ENCODE measurements at regions not wholly inside any gene's neighbourhood (a gene's known extent, or its start where the extent isn't known, plus 50 kb on each side); places are given as distances from the start of the nearest gene placed in this dataset.

DNA sequence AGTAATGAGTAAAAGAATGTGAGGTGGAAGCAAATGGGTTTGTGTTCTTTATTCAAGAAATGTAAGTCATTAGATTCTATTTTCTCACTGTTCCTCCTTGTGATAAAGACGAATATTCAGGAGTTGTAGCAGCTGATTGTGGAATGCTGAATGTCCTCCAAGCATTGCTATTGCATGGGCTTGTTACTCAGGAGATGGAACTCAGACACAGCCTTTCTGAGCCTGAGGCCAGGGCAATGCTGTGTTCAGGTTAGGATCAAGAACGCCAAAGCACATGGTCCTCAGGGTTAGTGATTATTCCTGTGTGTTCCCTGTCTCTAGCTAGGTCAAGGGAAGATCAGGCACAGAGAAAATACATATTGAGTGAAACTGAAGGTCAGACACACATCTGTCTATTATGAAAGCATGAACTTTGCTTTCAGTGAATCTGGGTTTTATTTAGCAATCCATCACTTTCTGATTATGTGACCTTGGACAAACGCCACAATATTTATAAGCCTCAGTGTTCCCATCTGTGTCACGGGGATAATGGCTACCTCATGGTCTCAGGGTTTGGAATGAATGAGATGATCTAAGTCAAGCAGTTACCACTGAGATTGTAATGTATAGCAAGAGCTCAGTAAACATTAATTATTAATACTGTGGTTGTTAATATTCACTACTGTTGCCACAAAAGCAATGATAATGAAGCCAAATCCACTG lies 426.8 kb upstream of the DYNLRB2 start:
- no peaks in the 10 kb centered on the region for H3K36me3 ChIP-seq
- H3K4me1 ChIP-seq, result no peaks in the 10 kb centered on the region
- H3K4me3 ChIP-seq, result no peak overlapping the region
- intact Hi-C loops (cut with DNase I), result no loop called here
- H3K9me3 ChIP-seq, result no peaks in the 10 kb centered on the region
- DNase-seq (ENCODE audit: extremely low spot score), result peak; percentile 50
- no peak overlapping the region for H3K27ac ChIP-seq (replicated peaks in 1 of 4)
- 57% methylated on average over 4 of the region's 4 CpGs for WGBS
- H3K27me3 ChIP-seq, result no peaks in the 10 kb centered on the region
- TF ChIP-seq EP300 (IDR thresholded peaks at IDR 0.05) (no peak), POLR2A (IDR thresholded peaks at IDR 0.05; ENCODE audit: low read depth) (no peak), CTCF (IDR thresholded peaks at IDR 0.05) (no peak), POLR2AphosphoS5 (IDR thresholded peaks at IDR 0.05) (no peak)

- no peak for TF ChIP-seq POLR2AphosphoS5 (IDR thresholded peaks at IDR 0.05)
- no peak for TF ChIP-seq EP300 (IDR thresholded peaks at IDR 0.05)
- no peak for TF ChIP-seq CTCF (IDR thresholded peaks at IDR 0.05)
- TF ChIP-seq POLR2A (IDR thresholded peaks at IDR 0.05; ENCODE audit: low read depth), result no peak
- Histone ChIP-seq H3K9me3 (no peaks in the 10 kb centered on the region), H3K27me3 (no peaks in the 10 kb centered on the region), H3K36me3 (no peaks in the 10 kb centered on the region), H3K27ac (replicated peaks in 1 of 4) (no peak overlapping the region), H3K4me1 (no peaks in the 10 kb centered on the region), H3K4me3 (no peak overlapping the region)
- WGBS, result 74% methylated on average over 7 of the region's 7 CpGs
- intact Hi-C loops (cut with DNase I), result no loop called here
- DNase-seq (ENCODE audit: extremely low spot score), result no peak
Measured at GRCh38 chr16:80109581-80109980, 431.2 kb upstream of the DYNLRB2 start.

DNA sequence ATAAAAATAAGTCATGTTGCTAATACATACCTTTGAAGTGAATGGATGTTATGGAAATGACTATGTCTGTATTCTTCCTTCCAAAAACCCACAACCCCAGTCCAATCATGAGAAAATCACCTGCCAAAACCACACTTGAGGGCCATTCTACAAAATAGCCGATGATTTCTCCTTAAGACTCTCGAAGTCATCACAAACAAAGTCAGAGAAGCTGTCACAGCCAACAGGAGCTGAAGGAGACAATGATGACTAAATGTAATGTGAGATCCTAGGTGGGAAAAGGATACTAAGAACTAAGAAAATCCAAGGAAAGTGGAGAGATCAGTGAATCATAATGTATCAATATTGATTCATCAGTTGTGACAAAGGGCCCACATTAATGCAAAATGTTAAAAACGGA lies 432.9 kb upstream of the DYNLRB2 start:
- H3K4me3 ChIP-seq, result no peak overlapping the region
- intact Hi-C loops (cut with DNase I), result no loop called here
- no peaks in the 10 kb centered on the region for H3K9me3 ChIP-seq
- no peaks in the 10 kb centered on the region for H3K27me3 ChIP-seq
- TF ChIP-seq CTCF (IDR thresholded peaks at IDR 0.05) (no peak), EP300 (IDR thresholded peaks at IDR 0.05) (no peak), POLR2A (IDR thresholded peaks at IDR 0.05; ENCODE audit: low read depth) (no peak), POLR2AphosphoS5 (IDR thresholded peaks at IDR 0.05) (no peak)
- no peaks in the 10 kb centered on the region for H3K36me3 ChIP-seq
- H3K4me1 ChIP-seq, result no peaks in the 10 kb centered on the region
- DNase-seq (ENCODE audit: extremely low spot score), result no peak
- H3K27ac ChIP-seq (replicated peaks in 1 of 4), result no peak overlapping the region
- WGBS, result 92% methylated on average over 3 of the region's 3 CpGs

DNA sequence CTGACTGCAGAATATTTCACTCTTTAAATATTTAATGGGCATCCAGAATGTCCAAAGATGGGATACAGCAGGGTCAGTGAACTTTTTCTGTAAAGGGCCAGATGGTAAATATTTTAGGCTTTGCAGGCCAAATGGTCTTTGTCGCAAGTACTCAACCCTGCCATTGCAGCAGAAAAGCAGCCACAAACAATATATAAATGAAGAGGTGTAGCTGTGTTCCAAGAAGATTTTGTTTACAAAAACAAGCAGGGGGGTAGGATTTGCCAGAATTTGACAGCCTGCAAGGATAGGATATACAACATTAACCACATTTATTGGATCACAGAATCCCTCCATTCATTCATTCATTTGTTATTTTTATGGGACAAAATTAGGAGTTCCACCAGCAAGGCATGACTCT lies 435.0 kb upstream of the DYNLRB2 start:
- WGBS, result 95% methylated on average over 1 of the region's 1 CpG
- Histone ChIP-seq H3K27ac (replicated peaks in 1 of 4) (no peak overlapping the region), H3K4me3 (no peak overlapping the region), H3K4me1 (no peaks in the 10 kb centered on the region), H3K9me3 (no peaks in the 10 kb centered on the region), H3K27me3 (no peaks in the 10 kb centered on the region), H3K36me3 (no peaks in the 10 kb centered on the region)
- DNase-seq (ENCODE audit: extremely low spot score), result no peak
- no peak for TF ChIP-seq CTCF (IDR thresholded peaks at IDR 0.05)
- no peak for TF ChIP-seq EP300 (IDR thresholded peaks at IDR 0.05)
- no peak for TF ChIP-seq POLR2AphosphoS5 (IDR thresholded peaks at IDR 0.05)
- no peak for TF ChIP-seq POLR2A (IDR thresholded peaks at IDR 0.05; ENCODE audit: low read depth)
- intact Hi-C loops (cut with DNase I), result no loop called here

GRCh38 chr16:80105160-80105559 lies 435.6 kb upstream of the DYNLRB2 start:
- H3K27ac ChIP-seq (replicated peaks in 1 of 4), result no peak overlapping the region
- H3K4me1 ChIP-seq, result no peaks in the 10 kb centered on the region
- intact Hi-C loops (cut with DNase I), result no loop called here
- DNase-seq (ENCODE audit: extremely low spot score), result no peak
- H3K4me3 ChIP-seq, result no peak overlapping the region
- H3K27me3 ChIP-seq, result no peaks in the 10 kb centered on the region
- TF ChIP-seq EP300 (IDR thresholded peaks at IDR 0.05) (no peak), CTCF (IDR thresholded peaks at IDR 0.05) (no peak), POLR2A (IDR thresholded peaks at IDR 0.05; ENCODE audit: low read depth) (no peak), POLR2AphosphoS5 (IDR thresholded peaks at IDR 0.05) (no peak)
- H3K9me3 ChIP-seq, result no peaks in the 10 kb centered on the region
- H3K36me3 ChIP-seq, result no peaks in the 10 kb centered on the region
- WGBS, result 86% methylated on average over 5 of the region's 5 CpGs

All from esophagus muscularis mucosa (tissue), 4 donors.